ENCODE measurements at regions not wholly inside any gene's neighbourhood (a gene's known extent, or its start where the extent isn't known, plus 50 kb on each side); places are given as distances from the start of the nearest gene placed in this dataset.

DNA sequence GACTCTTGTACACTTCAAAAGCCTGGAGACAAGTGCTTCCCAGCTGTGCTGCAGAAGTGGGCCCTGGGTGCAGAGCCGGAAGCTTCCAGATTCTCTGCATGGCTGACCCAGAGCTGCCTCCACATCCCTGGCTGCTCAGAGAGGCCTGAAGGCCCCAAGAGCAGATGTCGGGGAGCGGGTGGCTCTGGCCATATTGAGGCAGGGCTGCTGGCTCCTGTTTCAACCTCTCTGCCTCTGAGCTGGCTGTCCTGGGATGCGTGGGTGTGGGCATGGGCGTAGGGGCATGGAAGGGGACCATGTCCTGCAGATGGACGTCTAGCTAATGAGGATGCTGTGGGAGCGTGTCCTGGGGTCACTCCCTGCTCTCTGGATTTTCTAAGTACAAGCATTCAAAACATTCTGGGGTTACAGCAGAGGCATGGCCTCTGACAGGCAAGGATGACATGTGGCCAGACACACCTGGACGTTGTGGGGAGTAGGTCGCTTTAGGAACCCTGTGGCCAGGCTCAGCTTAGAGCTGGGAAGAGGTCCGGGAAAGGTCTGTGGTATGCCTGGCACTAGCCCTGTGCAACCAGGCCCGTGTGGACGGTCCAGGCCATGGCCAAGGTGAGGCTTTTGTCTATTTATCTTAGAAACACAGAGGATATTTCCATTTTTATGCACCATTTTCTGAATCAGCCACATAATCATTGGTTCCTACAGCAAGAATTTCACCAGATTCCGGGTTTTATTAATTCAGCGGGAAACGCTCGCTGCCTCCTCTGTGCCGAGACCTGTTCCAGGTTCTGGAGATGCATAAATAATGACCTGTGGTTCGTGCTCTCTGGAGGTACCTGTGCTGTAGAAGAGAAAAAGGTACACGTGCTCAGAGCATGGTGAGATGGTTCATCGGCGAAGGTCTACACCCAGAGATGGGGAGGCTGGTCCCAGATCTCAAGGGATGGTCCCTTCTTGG, 361.1 kb downstream of the GLRX3 start:
- TF ChIP-seq EZH2phosphoT487 (IDR thresholded peaks at IDR 0.05; ENCODE audit: low read depth) (no peak), CTCF (IDR thresholded peaks at IDR 0.05; ENCODE audit: low read depth, low read length) (no peak)
- H3K4me2 ChIP-seq (ENCODE audit: low read length) = no peak overlapping the region
- H3K9me3 ChIP-seq (ENCODE audit: insufficient read depth, low read length) = no peaks in the 10 kb centered on the region

DNA sequence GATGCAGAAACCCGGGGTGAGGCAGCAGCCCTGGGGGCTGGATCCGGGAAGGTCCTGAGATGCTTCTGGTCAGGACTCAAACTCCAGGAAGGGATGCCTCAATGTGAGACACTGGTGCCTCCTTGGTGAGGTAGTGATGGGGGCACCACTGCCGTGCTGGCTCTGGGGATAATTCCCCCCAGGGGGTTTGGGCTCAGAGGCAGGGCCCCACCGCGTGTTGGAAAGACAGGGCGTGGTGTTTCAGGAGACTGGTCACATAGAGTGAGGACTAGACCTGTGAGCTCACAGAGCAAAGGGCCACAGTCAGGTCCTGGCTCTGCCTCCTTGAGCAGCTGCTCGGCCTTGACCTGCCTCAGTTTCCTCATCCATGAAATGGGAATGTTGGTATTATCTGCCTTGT, 361.9 kb downstream of the GLRX3 start:
- no peak overlapping the region for H3K27ac ChIP-seq (ENCODE audit: low read length)
- H3K27me3 ChIP-seq (ENCODE audit: low read depth, low read length) = no peaks in the 10 kb centered on the region
- H4K20me1 ChIP-seq (ENCODE audit: insufficient read depth, low read length) = no peaks in the 10 kb centered on the region
- H3K9me3 ChIP-seq (ENCODE audit: insufficient read depth, low read length) = no peaks in the 10 kb centered on the region
- H3K36me3 ChIP-seq (replicated peaks; ENCODE audit: low read depth, low read length) = no peaks in the 10 kb centered on the region
- no peak overlapping the region for H2AFZ ChIP-seq (ENCODE audit: low read depth, low read length)
- TF ChIP-seq CTCF (IDR thresholded peaks at IDR 0.05; ENCODE audit: low read depth, low read length) = no peak
- no peak for TF ChIP-seq EZH2phosphoT487 (IDR thresholded peaks at IDR 0.05; ENCODE audit: low read depth)
- H3K4me1 ChIP-seq (ENCODE audit: low read length) = no peaks in the 10 kb centered on the region
- H3K4me3 ChIP-seq (ENCODE audit: low read length) = no peak overlapping the region
- H3K79me2 ChIP-seq (ENCODE audit: low read length) = no peaks in the 10 kb centered on the region
- H3K4me2 ChIP-seq (ENCODE audit: low read length) = no peak overlapping the region
- no peak overlapping the region for H3K9ac ChIP-seq (ENCODE audit: low read length)

More for the DNA sequence above, 361.1 kb downstream of the GLRX3 start:
- no peaks in the 10 kb centered on the region for H3K4me1 ChIP-seq (ENCODE audit: low read length)
- H3K9ac ChIP-seq (ENCODE audit: low read length) = no peak overlapping the region
- H3K36me3 ChIP-seq (replicated peaks; ENCODE audit: low read depth, low read length) = no peaks in the 10 kb centered on the region
- no peaks in the 10 kb centered on the region for H3K79me2 ChIP-seq (ENCODE audit: low read length)
- H3K27ac ChIP-seq (ENCODE audit: low read length) = no peak overlapping the region
- H3K4me3 ChIP-seq (ENCODE audit: low read length) = no peak overlapping the region
- H3K27me3 ChIP-seq (ENCODE audit: low read depth, low read length) = no peaks in the 10 kb centered on the region
- no peaks in the 10 kb centered on the region for H4K20me1 ChIP-seq (ENCODE audit: insufficient read depth, low read length)
- H2AFZ ChIP-seq (ENCODE audit: low read depth, low read length) = no peak overlapping the region

GRCh38 chr10:130498934-130499333, 362.7 kb downstream of the GLRX3 start:
- H3K4me2 ChIP-seq (ENCODE audit: low read length) = no peak overlapping the region
- H3K79me2 ChIP-seq (ENCODE audit: low read length) = no peaks in the 10 kb centered on the region
- no peak overlapping the region for H3K27ac ChIP-seq (ENCODE audit: low read length)
- H3K4me1 ChIP-seq (ENCODE audit: low read length) = no peaks in the 10 kb centered on the region
- H2AFZ ChIP-seq (ENCODE audit: low read depth, low read length) = no peak overlapping the region
- H4K20me1 ChIP-seq (ENCODE audit: insufficient read depth, low read length) = no peaks in the 10 kb centered on the region
- no peaks in the 10 kb centered on the region for H3K27me3 ChIP-seq (ENCODE audit: low read depth, low read length)
- TF ChIP-seq CTCF (IDR thresholded peaks at IDR 0.05; ENCODE audit: low read depth, low read length) (no peak), EZH2phosphoT487 (IDR thresholded peaks at IDR 0.05; ENCODE audit: low read depth) (no peak)
- no peak overlapping the region for H3K4me3 ChIP-seq (ENCODE audit: low read length)
- no peaks in the 10 kb centered on the region for H3K36me3 ChIP-seq (replicated peaks; ENCODE audit: low read depth, low read length)
- H3K9me3 ChIP-seq (ENCODE audit: insufficient read depth, low read length) = no peaks in the 10 kb centered on the region
- no peak overlapping the region for H3K9ac ChIP-seq (ENCODE audit: low read length)

DNA sequence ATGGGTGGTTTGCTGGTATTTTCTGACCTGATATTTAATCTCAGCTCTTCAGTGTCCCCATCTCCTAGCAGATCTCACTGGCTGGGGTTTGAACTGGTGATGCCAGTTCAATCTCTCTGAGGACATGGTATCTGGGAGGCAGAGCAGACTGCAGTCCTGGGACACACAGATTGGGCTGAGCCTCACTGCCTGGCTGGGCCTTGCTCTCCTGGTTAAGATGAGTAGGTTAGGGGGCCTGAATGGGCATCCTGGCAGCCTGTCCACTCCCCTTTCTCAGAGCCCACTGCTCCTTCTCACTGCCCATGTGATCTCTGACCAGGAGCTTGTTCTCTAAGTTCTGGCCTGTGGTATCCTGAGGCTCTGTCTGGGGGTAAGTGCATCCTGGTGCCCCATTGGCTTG, 363.4 kb downstream of the GLRX3 start:
- H3K27ac ChIP-seq (ENCODE audit: low read length) = no peak overlapping the region
- no peaks in the 10 kb centered on the region for H3K27me3 ChIP-seq (ENCODE audit: low read depth, low read length)
- TF ChIP-seq EZH2phosphoT487 (IDR thresholded peaks at IDR 0.05; ENCODE audit: low read depth) = no peak
- no peak for TF ChIP-seq CTCF (IDR thresholded peaks at IDR 0.05; ENCODE audit: low read depth, low read length)
- no peak overlapping the region for H3K4me3 ChIP-seq (ENCODE audit: low read length)
- no peaks in the 10 kb centered on the region for H3K79me2 ChIP-seq (ENCODE audit: low read length)
- H3K9ac ChIP-seq (ENCODE audit: low read length) = no peak overlapping the region
- H2AFZ ChIP-seq (ENCODE audit: low read depth, low read length) = no peak overlapping the region
- no peak overlapping the region for H3K4me2 ChIP-seq (ENCODE audit: low read length)
- H4K20me1 ChIP-seq (ENCODE audit: insufficient read depth, low read length) = no peaks in the 10 kb centered on the region
- no peaks in the 10 kb centered on the region for H3K4me1 ChIP-seq (ENCODE audit: low read length)
- H3K9me3 ChIP-seq (ENCODE audit: insufficient read depth, low read length) = no peaks in the 10 kb centered on the region
- H3K36me3 ChIP-seq (replicated peaks; ENCODE audit: low read depth, low read length) = no peaks in the 10 kb centered on the region

Measured in OCI-LY3 (cell line).